GDM1 (cell line): ENCODE measurements at regions not wholly inside any gene's neighbourhood (a gene's known extent, or its start where the extent isn't known, plus 50 kb on each side); places are given as distances from the start of the nearest gene placed in this dataset.
"Not testable (repeated sequence)": the region's sequence is repeated elsewhere in the genome, so short reads cannot be mapped to it uniquely, and the experiment has no call there.

Source experiments
- DNase-seq: peaks from one replicate; lab custom pipeline; 2025; lab: John Stamatoyannopoulos, UW

DNA sequence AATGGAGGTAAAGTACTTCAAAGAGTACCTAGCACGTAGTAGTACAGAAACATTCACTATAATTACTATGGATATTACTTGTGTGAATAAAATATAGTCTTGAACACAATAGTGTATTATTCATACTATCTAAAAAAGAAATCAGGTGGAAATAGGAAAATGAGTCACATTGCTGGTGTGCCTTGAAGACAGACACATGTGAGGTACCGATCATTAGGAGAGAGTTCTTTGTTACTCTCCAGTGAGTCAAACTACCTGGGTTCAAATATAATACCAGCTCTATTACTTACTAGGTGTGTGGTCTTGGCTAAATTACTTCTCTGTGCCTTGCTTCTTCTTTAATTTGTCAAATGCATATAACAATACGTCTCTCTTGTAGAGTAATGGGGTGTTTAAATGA, 50.8 kb upstream of the BEND6 start:
- DNase-seq = no peak

DNA sequence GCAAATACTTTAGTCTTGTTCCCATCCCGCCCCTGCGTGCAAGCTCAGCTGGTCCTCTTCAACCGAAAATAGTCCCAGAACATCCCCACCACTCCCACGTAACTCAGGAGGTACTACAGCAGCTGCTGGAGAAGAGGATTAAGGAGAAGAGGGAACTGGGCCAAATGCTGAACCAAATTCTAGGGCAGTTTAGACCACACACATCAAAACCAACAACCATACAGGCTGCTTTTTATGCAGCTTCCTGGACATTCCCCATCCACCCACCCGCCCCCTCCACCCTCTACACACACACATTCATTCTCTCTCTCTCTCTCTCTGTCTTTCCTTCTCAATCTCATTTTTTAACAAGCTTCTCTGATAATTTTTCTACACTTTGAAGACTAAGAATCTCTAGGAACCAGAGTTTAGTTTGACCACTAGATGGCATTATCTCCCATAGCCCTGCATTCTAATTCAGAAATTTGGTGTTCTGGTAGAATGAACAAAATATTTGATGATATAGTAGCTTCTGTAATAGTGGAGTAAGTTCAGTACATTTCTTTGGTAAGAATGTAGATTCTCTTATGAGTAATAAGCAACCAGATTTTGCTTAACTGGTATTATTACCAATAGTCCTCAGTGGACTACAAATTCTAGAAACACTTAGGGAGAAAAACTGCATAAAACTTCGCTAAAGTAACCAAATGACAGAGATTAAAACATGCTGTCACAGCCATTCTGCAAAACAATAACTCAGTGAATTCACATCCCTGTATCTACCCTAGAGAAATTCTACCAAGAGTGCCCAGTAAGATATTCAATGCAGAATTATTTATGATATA, 52.1 kb upstream of the BEND6 start:
- DNase-seq = peak; percentile 10

DNA sequence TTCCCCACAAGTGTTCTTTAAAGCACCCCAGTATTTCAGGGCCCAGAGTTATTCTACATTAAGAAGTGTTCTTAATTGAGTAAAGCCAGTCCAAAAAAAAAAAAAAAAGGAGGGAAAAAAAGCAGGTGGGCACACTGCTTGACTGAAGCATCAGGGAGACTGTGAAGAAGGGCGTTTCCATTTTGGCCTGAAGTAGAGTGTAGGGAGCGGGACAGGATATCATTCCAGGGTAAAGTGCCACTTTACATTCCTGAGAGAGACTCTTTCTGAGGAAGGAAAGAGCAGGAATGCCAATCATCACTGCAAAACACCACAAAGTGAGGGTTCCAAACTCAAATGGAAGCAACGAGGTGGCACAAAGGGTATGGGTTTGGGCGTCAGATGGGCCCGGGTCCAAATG, 54.1 kb upstream of the BEND6 start:
- no peak for DNase-seq

DNA sequence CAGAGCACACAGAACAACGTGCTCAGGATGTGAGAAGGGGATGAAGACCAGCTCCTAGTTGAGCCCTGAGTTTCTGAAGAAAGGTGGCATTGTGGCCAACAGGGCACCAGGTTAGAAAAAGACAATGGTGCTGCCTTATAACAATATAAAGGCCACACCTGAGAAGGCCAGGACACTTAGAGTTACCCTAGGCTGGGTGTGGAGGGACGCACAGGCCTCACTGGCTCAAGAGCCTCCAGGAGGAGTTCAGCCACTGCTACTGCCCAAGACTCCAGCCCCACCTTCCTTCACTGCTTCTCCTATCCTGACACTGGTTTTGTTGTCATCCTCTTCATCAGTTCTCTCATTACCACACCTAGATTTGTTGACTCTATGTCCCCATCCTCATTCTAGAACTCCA, 55.2 kb upstream of the BEND6 start:
- DNase-seq = no peak

DNA sequence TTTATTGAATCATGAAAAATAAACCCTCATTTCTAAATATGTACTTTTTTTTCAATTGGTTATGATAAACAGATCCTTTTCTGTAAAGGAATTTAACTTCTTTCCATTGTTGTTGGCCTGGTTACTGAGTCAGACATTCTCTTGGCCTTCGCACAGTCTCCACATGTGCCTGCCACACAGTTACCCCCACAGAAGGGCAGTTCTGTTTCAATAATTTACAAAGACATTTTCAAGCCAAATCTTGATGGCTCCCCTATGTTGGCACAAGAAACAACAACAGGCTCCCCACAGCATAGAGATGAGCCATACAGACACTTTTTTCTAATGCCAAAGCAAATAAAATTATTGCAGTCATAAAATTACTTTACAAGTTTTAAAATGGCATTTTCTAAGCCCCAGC, 55.6 kb upstream of the BEND6 start:
- DNase-seq = no peak

DNA sequence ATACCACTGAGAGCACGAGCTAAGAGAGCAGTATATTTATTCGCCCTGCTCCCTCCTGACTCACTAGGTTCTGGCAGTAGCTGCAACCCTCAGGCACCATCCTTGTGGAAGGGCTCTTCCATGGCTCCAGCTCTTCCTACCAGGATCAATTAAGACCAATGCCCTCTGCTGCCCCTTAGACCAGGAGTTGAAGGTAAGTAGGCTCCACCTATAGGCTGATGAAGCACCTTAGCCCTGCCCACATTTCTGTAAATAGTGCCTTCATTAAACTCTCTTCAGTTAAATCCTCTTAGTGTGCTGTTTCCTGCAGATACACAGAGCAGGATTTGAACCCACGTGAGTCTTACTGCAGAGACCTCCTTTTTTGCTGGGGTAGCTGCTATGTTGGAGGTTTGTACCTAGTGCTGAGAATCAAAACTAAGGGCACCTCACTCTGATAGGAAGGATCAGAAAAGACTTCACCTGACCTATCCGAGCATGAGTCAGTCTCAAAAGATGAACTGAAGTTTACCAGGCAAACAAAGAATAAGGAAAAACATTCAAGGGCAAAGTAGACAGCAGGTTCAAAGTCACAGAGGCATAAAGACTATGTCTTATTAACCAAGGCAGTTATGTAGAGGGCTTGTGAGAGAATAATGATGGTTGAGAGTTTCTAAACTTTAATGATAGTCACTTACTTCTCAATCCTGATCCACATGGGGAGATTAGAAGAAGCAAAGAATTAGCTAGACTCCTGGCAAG, 56.9 kb upstream of the BEND6 start:
- DNase-seq = no peak

DNA sequence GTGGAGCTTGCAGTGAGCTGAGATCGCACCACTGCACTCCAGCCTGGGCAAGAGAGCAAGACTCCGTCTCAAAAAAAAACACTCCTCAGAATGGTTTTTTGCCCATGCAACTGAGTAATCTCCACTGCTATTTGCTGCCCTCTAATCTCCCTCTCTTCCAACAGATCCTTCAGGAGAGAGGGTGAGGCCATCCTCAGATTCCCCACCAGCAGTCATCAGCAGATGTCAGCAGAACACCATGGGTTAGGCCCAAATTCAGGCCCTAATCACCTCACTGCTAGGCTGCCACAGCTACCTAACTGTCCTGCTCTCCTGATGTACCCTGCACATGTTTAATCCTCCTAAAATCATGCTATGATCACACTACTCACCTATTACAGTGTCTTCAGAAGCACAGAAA, 63.2 kb upstream of the BEND6 start:
- DNase-seq = no peak

DNA sequence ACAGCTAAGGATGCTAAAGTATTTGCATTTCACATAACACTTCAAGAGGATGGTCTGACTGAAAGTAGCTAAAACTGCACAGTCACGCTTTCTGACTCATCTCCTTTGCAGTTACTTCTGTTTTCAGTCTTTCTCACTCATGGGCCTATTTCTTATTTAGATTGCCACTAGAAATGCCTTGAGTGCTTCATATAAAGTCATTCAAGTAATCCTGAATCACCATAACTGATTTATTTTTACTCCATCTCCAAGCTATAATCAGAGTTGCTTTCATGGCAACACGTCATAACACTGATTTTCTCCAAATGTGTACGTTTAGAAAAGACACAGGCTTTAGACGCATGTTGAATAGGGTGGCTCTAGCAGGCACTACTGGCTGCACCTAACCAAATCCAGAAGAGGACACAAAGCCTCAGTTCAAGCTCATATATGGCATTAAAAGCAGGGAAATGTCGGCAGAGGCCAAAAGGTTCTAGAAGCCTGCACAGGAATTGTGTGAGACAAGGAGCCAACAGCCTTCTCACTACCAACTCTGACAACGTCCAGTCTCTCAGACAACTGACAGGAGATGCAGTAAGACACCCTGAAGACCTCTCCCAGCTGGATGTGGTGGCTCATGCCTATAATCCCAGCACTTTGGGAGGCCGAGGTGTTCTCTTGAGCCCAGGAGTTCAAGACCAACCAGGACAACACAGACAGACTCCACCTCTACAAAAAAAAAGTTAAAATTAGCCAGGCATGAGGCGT, 64.1 kb upstream of the BEND6 start:
- DNase-seq = peak; percentile 51

DNA sequence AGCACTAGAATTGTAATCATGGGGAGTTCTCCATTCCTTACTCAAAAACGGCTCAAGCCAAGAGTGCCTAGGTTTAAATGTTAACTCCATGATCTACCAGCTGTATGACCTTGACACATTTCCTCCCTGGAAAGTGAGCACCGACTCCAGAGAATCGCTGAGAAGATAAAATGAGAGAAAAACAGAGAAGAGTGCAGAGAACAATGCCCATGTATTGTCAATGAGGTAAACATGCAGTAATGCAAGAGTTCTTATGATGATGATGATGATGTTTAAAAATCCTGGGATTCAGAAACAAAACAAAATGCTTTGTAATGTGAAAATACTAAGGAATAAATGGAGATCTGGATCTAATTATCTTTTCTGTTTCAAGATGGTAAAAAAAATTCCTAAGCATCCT, 64.8 kb upstream of the BEND6 start:
- DNase-seq = no peak

DNA sequence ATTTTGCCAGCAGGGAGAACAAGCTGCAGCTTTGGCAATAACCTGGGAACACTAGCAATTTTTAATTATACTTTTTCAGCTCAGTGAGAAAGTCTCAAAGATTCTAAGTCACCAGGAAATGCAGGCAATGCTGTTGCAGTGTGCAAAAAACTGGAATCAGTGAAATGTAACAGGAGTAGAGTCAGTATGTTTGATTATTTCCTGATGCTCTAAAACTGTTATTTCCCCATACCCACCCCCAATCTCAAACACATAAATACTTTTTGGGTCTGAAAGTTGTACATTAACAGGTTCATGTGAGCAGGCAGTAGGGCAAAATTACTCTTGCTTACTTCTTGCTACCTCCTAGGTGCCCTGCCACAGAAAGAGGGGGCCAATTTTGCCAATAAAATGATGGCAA, 65.4 kb upstream of the BEND6 start:
- DNase-seq = no peak

DNA sequence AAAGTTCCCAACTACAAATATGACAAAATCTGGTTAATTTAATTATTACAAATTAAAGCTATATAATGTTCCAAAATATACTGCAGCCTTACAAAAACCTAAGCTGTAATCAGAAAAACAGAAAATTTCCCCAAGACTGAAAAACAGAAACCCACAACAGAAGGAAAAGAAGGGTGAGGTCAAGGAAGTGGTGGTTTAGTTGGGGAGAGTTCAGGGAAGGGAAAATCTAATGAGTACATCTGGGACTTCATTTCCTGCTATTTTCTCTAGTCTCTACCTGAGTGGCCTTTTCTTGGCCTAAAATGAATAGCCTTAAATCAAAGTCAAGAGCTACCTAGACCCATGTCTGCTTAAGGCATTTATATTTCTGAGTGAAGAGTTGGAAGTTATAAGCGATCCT, 66.2 kb upstream of the BEND6 start:
- DNase-seq = no peak

DNA sequence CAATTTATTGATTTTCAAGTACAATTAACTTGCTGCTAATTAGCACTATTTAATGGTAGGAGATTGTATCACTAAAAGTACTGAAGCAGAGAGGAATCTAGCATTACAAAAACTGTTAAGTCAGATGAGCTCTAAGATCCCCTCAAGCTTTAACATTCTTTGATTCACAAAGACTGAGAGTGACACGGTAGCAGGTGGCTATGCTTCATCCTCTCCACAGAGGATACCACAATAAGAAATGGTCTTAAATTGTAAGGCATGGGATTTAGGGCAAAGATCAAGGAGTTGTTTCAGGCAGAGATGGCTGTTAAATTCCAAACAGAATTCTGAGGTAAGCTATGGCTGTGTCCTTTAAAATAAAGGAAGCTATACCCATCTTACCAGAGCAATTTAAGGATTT, 67.8 kb upstream of the BEND6 start:
- no peak for DNase-seq

DNA sequence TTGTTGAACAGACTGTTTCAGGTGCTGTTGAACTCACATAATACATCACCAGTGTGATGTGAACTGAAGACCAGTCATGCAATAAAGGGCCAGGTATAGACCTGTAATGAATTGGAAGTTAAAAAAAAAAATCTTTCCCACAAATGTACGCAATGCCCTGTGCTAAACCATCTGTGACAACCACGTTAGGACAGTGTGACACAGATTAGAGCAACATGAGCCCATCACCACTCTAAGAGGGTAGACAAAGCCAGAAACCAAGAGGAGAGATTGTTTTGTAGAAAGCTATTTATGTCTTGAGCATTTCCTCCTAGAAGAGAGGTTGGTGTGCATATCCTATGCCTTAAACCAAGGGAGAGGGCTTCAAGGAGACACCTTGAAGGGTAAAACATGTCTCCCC, 77.0 kb upstream of the BEND6 start:
- no peak for DNase-seq

DNA sequence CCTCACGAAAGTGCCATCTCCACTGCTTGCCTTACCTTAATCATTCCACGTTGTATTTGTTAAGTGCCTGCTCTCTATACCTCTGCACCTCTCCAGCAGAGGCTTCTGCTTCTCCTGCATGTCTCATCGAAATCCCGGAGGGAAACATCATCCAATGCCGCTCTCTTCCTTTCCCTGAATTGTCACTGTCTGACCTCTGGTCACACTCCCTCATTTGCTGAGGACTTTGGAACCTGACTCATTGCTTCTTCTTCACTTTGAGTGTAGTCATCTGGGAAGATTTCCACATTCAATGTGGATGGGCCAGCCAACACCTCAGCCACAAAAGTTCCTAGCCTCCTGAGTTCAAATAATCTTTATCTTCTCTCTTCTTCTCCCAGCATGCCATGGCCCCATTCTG, 78.9 kb upstream of the BEND6 start:
- no peak for DNase-seq

DNA sequence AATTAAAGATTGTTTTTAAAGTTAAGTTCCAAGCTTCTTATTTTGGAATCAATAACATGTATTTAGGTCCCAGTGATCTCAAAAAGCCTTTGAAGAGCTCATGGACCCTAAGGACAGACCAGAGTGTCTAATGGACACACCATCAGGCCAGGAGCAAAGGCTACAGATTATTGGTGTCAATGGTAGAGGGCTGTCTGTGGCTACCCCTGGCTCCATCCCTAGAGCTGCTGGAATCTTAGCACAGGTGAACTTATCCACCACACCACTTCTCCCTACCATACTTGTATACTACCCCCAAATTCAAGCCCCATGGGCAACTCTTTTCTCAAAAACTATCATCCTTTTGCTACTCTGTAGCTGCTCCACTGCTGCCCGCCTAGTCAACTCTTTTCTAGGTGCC, 79.4 kb upstream of the BEND6 start:
- DNase-seq = no peak

DNA sequence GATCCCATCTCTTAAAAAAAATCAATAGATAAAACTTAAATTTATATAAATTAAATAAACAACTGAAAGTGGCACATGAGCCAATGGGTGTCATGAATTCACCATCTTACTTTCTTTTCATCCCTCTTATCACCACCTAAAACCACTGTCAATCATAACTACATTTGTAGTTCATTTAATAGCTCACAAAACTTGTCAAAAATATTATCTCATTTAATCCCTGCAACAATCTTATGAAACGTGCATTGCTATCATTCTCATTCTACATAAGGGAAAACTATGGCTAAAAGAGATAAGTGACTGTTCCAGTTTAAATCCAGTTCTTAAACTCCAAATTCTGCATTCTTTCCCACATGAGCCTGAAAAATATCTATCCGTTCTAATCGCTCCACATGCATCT, 80.6 kb upstream of the BEND6 start:
- DNase-seq = no peak

DNA sequence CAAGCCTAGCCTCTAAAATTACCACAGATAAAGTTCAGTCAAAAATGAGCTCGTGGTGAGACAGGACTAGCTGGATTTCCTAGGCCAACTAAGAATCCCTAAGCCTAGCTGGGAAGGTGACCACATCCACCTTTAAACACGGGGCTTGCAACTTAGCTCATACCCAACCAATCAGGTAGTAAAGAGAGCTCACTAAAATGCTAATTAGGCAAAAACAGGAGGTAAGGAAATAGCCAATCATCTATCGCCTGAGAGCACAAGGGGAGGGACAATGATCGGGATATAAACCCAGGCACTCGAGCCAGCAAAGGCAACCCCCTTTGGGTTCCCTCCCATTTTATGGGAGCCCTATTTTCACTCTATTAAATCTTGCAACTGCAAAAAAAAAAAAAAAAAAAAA, 84.9 kb upstream of the BEND6 start:
- not testable (repeated sequence) for DNase-seq

DNA sequence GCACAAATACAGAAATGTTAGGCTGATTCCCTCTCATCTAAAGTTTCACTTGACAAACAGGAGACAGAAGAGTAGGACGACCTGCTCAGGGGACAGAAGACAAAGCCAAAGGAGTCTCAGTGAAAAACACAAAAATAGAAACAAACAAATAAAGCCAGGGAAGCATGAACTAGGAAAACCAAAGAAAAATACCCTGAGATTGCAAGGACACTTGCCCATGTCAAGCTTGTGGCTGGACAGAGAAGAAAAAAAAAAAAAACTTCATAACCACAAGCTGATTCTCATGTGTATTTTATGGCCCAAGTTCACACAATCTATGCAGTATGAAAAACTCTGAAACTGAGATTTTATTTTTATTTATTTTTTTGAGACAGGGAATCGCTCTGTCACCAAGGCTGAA, 85.6 kb upstream of the BEND6 start:
- no peak for DNase-seq

DNA sequence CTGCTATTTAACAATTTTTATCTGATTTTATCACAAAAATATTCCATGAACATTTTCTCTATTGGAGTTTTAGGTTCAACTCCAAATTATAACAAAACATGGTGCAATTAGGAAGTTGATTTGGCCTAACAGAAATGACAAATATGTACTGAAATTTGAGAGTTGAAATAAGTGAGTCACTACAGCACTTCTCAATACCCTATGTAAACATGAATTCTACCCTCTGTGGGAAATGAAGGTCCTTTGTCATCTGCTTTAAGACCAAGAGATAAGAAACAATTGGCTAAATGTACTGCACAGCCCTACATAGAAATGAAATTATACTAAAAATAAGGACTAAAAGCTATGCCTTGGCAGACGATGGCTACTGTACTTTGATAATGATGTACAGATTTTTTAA, 86.2 kb upstream of the BEND6 start:
- no peak for DNase-seq

DNA sequence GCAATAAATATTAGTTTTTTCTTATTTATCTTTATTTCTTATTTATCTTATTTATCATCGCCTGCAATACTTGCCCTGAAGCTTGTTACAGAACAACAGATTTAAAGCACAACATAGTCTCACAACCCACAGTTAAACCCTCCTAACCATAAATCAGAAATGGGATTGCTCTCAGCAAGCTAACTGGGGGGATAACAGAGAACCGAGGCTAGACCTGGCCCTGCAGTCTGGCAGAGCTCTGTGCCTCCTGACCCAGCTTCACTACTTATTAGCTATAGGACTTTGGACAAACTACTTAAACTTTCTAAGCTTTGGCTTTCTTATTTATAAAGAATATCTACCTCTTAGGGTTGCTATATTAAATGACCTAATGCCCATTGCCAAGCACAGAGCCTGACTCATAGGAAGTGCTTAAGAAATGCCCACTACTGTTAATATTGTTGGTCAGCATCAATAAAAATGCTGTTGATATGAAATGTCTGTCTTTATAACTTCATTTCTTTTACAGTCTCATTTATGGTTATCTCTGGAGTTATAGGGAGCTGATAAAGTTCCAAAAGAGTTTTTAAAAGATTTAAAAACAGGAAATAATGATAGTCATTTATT, 87.9 kb upstream of the BEND6 start:
- no peak for DNase-seq

DNA sequence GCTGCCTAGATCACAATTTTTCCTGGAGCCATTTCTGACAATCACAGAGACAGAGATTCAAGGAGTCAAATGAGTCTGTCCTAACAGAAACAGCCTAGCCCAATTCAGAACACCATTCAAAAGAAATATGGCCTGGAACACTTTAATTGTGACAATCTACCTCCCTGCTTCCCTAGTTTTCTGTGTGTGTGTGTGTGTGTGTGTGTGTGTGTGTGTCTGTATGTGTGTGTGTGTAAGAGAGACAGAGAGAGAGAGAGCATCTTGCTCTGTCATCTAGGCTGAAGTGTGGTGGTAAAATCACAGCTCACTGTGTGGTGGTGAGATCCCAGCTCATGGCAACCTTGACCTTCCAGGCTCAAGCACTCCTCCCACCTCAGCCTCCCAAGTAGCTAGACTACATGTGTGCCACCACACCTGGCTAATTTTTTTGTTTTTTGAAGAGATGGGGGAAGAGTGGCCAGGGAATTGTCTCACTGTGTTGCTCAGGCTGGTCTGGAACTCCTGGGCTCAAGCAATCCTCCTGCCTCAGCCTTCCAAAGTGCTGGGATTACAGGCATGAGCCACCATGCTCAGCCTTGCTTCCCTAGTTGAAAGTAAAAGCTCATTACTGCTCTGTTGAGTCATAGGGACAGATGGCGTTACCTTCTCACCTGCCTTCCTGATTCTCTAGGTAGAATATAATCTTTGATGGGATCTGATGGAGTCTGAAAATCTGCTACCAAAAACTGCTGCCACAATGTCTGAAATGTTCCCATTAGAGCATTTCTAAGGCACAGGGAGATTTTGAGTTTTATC, 89.6 kb upstream of the BEND6 start:
- no peak for DNase-seq

DNA sequence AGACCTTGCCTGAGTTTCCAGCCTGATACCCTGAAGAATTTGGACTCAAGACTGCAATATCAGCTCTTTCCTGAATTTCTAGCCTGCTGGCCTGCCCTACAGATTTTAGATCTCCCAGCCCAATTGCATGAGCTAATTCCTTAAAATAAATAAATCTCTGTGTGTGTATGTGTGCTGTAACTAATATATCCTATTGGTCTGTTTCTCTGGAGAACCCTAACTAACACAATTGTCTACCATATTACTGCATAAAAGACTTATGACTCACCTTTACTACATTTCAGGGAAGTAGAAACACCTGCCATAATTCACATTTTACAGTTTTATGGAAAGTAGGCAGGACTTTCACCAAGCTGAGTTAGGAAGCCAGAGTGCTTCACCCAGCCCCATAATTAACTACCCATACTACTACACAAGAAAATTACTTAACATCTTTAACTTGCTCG, 90.7 kb upstream of the BEND6 start:
- no peak for DNase-seq
